Muscle of leg (tissue), 3 donors: ENCODE measurements at regions not wholly inside any gene's neighbourhood (a gene's known extent, or its start where the extent isn't known, plus 50 kb on each side); places are given as distances from the start of the nearest gene placed in this dataset.

Source experiments
- DNase-seq: peaks from one replicate; pipeline ENCODE4 v3.0.0; 2013
- H3K27ac ChIP-seq: one replicate; pipeline ENCODE4 v1.5.1; 2013; ENCODE audit warnings: mild to moderate bottlenecking, low read length, control low read depth
- H3K27me3 ChIP-seq: one replicate; pipeline ENCODE4 v1.6.1; 2013; ENCODE audit warnings: low read length; ENCODE audit not compliant: control insufficient read depth, insufficient read depth
- H3K36me3 ChIP-seq: one replicate; pipeline ENCODE4 v1.6.1; 2013; ENCODE audit warnings: low read length; ENCODE audit not compliant: control insufficient read depth, insufficient read depth
- H3K4me1 ChIP-seq: one replicate; pipeline ENCODE4 v1.6.1; 2013; ENCODE audit warnings: low read length; ENCODE audit not compliant: control insufficient read depth, insufficient read depth
- H3K4me3 ChIP-seq: one replicate; pipeline ENCODE4 v1.5.1; 2013; ENCODE audit warnings: low read length, control low read depth
- H3K9me3 ChIP-seq: replicated peaks from 2 replicates; pipeline ENCODE4 v1.6.1; 2013; ENCODE audit warnings: low read depth, low read length; ENCODE audit not compliant: control insufficient read depth
- WGBS: methylation state at CpG from one replicate; pipeline ENCODE4 v1.1.5; 2013; ENCODE audit warnings: missing lambda C conversion rate; ENCODE audit not compliant: insufficient coverage; 5-methylcytosine and 5-hydroxymethylcytosine counted together

DNA sequence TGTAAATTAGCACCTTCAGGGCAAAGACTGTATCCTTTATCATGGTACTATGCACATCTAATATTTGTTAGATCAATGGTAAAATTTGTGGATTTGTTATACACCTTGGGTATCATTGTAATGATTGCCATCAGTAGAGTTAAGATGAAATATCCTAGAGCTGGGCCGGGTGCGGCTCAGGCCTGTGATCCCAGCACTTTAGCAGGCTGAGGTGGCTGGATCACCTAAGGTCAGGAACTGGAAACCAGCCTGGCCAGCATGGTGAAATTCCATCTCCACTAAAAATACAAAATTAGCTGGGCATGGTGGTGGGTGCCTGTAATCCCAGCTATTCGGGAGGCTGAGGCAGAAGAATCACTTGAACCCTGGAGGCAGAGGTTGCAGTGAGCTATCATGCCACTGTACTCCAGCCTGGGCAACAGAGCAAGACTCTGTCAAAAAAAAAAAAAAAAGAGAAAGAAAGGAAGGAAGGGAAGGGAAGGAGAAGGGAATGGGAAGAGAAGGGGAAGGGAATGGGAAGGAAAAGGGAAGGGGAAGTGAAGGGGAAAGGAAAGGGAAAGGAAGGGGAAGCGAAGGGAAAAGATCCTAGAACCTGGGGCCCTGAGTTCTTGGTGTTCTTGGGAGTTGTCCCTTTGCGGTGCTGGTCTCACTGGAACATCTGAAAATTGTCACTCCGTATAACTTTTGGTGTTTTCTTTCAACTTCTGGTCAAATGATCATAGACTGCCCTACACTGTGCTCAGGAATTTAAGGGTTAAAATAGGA is 71.1 kb upstream of the NEUROD1 start:
- WGBS: 100% methylated on average over 1 of the region's 6 CpGs
- no peaks in the 10 kb centered on the region for H3K36me3 ChIP-seq

DNA sequence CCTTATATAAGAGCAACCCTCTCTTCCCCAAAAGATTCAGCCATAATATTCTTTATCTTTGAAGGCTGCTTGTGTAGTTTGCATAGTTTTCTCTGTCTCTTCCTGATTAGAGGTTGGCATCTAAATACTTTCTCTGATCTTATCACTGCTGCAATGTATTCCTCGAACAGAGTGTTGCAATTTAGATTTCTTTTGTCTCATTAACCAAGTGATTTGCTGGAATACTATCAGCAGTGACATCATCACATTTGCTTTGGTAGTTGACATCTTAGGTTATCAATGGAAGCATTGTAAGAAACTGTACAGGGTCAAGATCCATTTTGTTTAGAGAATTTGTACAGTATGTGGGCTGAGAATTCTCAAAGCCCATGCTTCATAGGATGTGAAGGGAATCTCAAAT is 72.0 kb upstream of the NEUROD1 start:
- Histone ChIP-seq H3K9me3 (no peaks in the 10 kb centered on the region), H3K36me3 (no peaks in the 10 kb centered on the region), H3K27me3 (no peaks in the 10 kb centered on the region), H3K27ac (no peak overlapping the region), H3K4me1 (no peaks in the 10 kb centered on the region), H3K4me3 (no peak overlapping the region)
- DNase-seq: peak; percentile 7
- no CpG with 5 or more reads among the region's 1 CpG for WGBS

More for the DNA sequence above, 71.1 kb upstream of the NEUROD1 start:
- Histone ChIP-seq H3K27me3 (no peaks in the 10 kb centered on the region), H3K4me3 (no peak overlapping the region), H3K9me3 (no peaks in the 10 kb centered on the region), H3K27ac (no peak overlapping the region), H3K4me1 (no peaks in the 10 kb centered on the region)
- DNase-seq: no peak

DNA sequence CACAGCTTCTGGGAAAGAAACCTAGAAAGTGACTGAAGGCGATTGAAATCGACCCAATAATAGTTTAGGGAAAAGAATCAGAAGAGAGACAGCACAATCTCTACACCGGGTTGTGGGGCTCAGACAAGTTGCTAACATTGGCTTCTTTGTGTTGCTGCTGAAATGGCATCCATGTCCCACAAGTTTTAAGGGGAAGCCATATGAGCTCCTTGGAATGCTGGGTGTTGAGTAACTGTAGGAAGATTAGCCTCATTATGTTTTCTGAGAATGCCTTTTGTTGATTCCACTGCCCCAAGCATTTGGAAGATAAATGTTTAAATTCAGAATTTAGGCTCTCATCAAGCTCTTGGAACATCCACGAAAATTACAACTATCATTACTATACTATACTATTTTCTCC is 73.4 kb upstream of the NEUROD1 start:
- no peaks in the 10 kb centered on the region for H3K27me3 ChIP-seq
- H3K4me3 ChIP-seq: no peak overlapping the region
- no peak for DNase-seq
- H3K36me3 ChIP-seq: no peaks in the 10 kb centered on the region
- no peak overlapping the region for H3K27ac ChIP-seq
- no peaks in the 10 kb centered on the region for H3K4me1 ChIP-seq
- H3K9me3 ChIP-seq: no peaks in the 10 kb centered on the region
- 82% methylated on average over 3 of the region's 4 CpGs for WGBS

DNA sequence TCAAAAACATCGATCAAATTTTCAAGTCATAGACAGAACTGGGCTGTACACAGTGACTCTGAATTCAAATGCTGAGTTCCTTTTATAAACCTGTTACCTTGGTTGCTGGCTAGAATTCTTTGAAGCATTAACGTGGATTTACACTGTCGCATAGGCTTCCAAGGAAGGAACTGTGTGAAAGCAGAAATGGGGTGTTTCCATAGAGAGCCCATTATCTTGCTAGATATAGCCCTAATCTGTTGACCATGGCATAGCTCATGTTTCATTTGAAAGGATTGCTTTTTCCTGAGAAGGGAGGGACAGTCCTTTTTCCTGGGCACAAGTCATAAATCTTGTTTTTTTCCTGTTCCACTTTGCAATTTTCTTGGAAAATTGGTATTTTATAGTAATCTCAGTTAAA is 73.8 kb upstream of the NEUROD1 start:
- 100% methylated on average over 1 of the region's 3 CpGs for WGBS

DNA sequence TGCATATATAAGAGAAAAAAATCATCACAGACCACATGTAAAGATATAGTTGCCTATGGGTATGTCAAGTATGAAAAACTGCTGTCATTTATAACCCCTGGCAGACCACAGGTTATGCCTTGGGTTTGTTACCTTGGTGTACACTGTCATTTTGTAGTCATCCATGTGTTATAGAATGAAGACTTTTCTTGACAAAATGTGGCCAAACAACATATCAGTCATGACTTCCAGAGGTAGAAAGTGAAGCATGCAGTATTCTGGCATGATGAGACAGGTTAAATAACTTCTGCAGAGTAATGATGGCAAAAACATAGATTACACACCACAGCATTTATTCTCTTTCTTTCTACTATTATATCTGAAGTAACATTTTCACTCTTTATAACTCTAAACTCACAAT is 74.9 kb upstream of the NEUROD1 start:
- H3K4me1 ChIP-seq: no peaks in the 10 kb centered on the region
- H3K9me3 ChIP-seq: no peaks in the 10 kb centered on the region
- H3K27me3 ChIP-seq: no peaks in the 10 kb centered on the region
- H3K4me3 ChIP-seq: no peak overlapping the region
- no peaks in the 10 kb centered on the region for H3K36me3 ChIP-seq
- DNase-seq: no peak
- H3K27ac ChIP-seq: no peak overlapping the region

More for the DNA sequence above, 73.8 kb upstream of the NEUROD1 start:
- Histone ChIP-seq H3K27ac (no peak overlapping the region), H3K4me1 (no peaks in the 10 kb centered on the region), H3K36me3 (no peaks in the 10 kb centered on the region), H3K9me3 (no peaks in the 10 kb centered on the region), H3K27me3 (no peaks in the 10 kb centered on the region), H3K4me3 (no peak overlapping the region)
- no peak for DNase-seq

DNA sequence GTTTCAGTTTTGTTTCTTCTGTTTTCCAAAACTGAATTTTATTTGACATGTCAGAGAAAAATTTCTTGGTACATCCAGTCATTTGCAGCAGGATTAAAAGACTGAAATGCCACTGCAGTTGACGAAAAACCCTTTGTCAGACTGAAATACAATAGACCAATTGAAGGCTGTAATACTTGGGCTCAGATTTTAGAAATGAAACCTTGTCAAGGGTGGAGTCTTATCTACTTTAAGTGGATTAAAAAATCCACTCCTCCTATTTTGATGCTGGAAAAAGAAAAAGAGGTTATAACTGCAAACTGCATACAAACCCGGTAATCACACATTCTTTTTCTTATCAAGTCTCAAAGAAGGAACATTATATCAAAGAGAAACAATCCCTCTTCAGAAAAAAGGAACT is 80.2 kb upstream of the NEUROD1 start:
- no peaks in the 10 kb centered on the region for H3K27me3 ChIP-seq
- WGBS: 60% methylated on average over 1 of the region's 2 CpGs
- H3K9me3 ChIP-seq: no peaks in the 10 kb centered on the region
- H3K4me3 ChIP-seq: no peak overlapping the region
- no peak for DNase-seq
- no peak overlapping the region for H3K27ac ChIP-seq
- no peaks in the 10 kb centered on the region for H3K4me1 ChIP-seq
- no peaks in the 10 kb centered on the region for H3K36me3 ChIP-seq

DNA sequence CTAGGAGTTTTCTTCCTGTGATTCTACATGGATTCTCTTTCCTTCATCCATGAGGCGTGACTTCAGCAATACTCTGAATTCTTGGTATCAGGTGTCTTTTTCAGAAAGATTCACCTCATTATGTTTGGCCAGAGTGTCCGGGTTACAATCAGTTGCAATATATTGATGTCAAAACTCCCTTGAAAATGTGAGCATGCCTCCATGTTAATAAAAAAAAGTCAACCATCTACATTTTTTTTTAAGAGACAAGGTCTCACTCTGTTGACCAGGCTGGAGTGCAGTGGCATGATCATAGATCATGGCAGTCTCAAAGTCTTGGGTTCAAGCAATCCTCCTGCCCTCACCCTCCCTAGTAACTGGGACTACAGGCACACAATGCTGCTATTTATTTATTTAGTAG is 80.9 kb upstream of the NEUROD1 start:
- H3K27me3 ChIP-seq: no peaks in the 10 kb centered on the region
- H3K4me1 ChIP-seq: no peaks in the 10 kb centered on the region
- no peak overlapping the region for H3K4me3 ChIP-seq
- H3K9me3 ChIP-seq: no peaks in the 10 kb centered on the region
- H3K27ac ChIP-seq: no peak overlapping the region
- H3K36me3 ChIP-seq: no peaks in the 10 kb centered on the region
- DNase-seq: no peak
- WGBS: no CpG with 5 or more reads among the region's 2 CpGs

DNA sequence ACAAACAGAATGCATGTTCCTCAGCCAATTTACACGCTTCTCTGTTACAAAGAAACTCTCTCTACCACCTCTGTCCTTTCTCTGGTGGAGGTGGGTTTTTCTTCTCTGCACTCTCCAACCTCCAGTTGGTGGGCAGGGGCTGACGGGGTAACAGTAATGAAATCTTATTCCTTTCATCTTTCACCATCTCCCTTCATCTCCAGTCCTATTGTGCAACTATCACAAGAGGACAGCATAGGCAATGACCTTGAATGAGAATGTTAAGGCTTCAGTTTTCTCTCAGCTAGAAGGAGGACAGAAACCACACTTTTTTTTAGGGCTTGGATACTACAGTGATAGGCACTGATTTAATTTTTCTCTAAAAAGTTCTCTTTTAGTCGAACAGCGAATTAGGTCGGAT is 81.7 kb upstream of the NEUROD1 start:
- H3K36me3 ChIP-seq: no peaks in the 10 kb centered on the region
- no peak overlapping the region for H3K4me3 ChIP-seq
- H3K27ac ChIP-seq: no peak overlapping the region
- no peaks in the 10 kb centered on the region for H3K9me3 ChIP-seq
- DNase-seq: no peak
- H3K27me3 ChIP-seq: no peaks in the 10 kb centered on the region
- no peaks in the 10 kb centered on the region for H3K4me1 ChIP-seq
- WGBS: no CpG with 5 or more reads among the region's 5 CpGs

DNA sequence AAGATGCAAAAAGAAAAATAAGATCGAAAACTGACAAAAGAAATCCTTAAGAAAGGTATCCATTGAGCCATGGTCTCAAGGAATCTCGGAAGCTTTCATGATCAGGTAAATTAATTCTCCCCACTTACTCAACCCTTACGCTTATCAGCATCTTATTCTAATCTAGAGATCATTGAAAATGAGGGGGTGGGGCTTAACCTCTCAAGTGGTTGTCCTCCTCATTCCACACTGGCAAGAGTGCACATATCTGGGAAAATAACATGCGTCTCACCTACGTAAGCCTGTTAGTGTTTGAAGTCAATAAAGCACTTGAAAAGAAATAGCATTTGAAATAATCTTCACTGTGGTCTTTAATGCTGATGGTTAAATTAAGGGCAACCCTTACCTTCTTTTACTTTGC is 82.5 kb upstream of the NEUROD1 start:
- Histone ChIP-seq H3K27me3 (no peaks in the 10 kb centered on the region), H3K9me3 (no peaks in the 10 kb centered on the region), H3K36me3 (no peaks in the 10 kb centered on the region), H3K4me1 (no peaks in the 10 kb centered on the region), H3K4me3 (no peak overlapping the region), H3K27ac (no peak overlapping the region)
- DNase-seq: no peak
- WGBS: 100% methylated on average over 1 of the region's 5 CpGs

DNA sequence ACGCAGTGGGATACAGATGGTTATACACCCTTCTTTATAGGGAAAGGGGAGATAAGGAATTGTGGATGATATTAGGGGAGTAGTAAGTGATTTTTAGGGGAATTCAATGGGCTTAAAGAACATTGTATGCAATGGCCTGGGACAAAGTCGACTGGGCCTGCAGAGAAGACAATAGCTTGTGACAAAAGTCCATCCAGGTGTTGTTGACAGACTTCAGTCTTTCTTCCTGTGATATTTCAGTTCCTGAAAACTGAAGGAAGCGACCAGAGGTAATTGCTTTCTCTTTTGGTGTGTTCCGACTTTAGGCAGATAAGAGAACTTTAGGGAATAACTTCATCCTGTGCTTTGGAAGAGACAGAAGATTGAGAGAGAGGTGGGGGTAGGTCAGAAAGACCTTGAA is 83.1 kb upstream of the NEUROD1 start:
- WGBS: 70% methylated on average over 3 of the region's 4 CpGs
- DNase-seq: no peak
- Histone ChIP-seq H3K9me3 (no peaks in the 10 kb centered on the region), H3K4me1 (no peaks in the 10 kb centered on the region), H3K27me3 (no peaks in the 10 kb centered on the region), H3K36me3 (no peaks in the 10 kb centered on the region), H3K27ac (no peak overlapping the region), H3K4me3 (no peak overlapping the region)
